Upper lobe of right lung (tissue), 1 donor: ENCODE measurements at regions not wholly inside any gene's neighbourhood (a gene's known extent, or its start where the extent isn't known, plus 50 kb on each side); places are given as distances from the start of the nearest gene placed in this dataset.

Experiments
- ATAC-seq: fragments of 200-7000 bp; cut with Tn5 transposase; one replicate; pipeline ENCODE4 v1.9.1; 2020; ENCODE audit warnings: mild to moderate bottlenecking, moderate library complexity
- DNase-seq: peaks from one replicate; pipeline ENCODE4 v3.0.0-alpha.2; 2020
- H3K27ac ChIP-seq: fragments of 200-600 bp; one replicate; pipeline ENCODE4 v1.8.0; 2022
- H3K27me3 ChIP-seq: fragments of 200-600 bp; one replicate; pipeline ENCODE4 v1.8.0; 2022; ENCODE audit warnings: mild to moderate bottlenecking
- H3K36me3 ChIP-seq: fragments of 200-600 bp; one replicate; pipeline ENCODE4 v1.8.0; 2022
- H3K4me1 ChIP-seq: fragments of 200-600 bp; one replicate; pipeline ENCODE4 v1.8.0; 2022
- H3K4me3 ChIP-seq: fragments of 200-600 bp; one replicate; pipeline ENCODE4 v1.8.0; 2022; ENCODE audit warnings: mild to moderate bottlenecking
- H3K9me3 ChIP-seq: fragments of 200-600 bp; one replicate; pipeline ENCODE4 v1.8.0; 2022
- intact Hi-C: fragments of 100-400 bp; cut with DNase I; formaldehyde crosslinking; loops from one replicate; pipeline ENCODE4 v1.11.0; 2022
- TF ChIP-seq, protein P1 (sequence below): fragments of 200-600 bp; IDR thresholded peaks from one replicate; pipeline ENCODE4 v1.8.0; 2022; ENCODE audit warnings: antibody characterized with exemption
- donor health status: DM: no; HTN: yes; CAD: no; lungs with severe emphysema.

- intact Hi-C loops = no loop called here
- no peak overlapping the region for H3K4me3 ChIP-seq
- H3K27me3 ChIP-seq = no peaks in the 10 kb centered on the region
- no peak overlapping the region for H3K27ac ChIP-seq
- ATAC-seq = no peak
- TF ChIP-seq, protein P1, sequence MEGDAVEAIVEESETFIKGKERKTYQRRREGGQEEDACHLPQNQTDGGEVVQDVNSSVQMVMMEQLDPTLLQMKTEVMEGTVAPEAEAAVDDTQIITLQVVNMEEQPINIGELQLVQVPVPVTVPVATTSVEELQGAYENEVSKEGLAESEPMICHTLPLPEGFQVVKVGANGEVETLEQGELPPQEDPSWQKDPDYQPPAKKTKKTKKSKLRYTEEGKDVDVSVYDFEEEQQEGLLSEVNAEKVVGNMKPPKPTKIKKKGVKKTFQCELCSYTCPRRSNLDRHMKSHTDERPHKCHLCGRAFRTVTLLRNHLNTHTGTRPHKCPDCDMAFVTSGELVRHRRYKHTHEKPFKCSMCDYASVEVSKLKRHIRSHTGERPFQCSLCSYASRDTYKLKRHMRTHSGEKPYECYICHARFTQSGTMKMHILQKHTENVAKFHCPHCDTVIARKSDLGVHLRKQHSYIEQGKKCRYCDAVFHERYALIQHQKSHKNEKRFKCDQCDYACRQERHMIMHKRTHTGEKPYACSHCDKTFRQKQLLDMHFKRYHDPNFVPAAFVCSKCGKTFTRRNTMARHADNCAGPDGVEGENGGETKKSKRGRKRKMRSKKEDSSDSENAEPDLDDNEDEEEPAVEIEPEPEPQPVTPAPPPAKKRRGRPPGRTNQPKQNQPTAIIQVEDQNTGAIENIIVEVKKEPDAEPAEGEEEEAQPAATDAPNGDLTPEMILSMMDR = no peak
- no peaks in the 10 kb centered on the region for H3K4me1 ChIP-seq
- H3K36me3 ChIP-seq = no peaks in the 10 kb centered on the region
- no peak for DNase-seq
- no peaks in the 10 kb centered on the region for H3K9me3 ChIP-seq
Observed at GRCh38 chr5:17690473-17690872, 56.2 kb downstream of the TAF11L14 start.

- no peaks in the 10 kb centered on the region for H3K27me3 ChIP-seq
- H3K27ac ChIP-seq = no peak overlapping the region
- ATAC-seq (no peak), DNase-seq (no peak)
- H3K4me1 ChIP-seq = no peaks in the 10 kb centered on the region
- H3K4me3 ChIP-seq = no peak overlapping the region
- TF ChIP-seq, protein P1 = no peak
- intact Hi-C loops = no loop called here
- H3K9me3 ChIP-seq = no peaks in the 10 kb centered on the region
- H3K36me3 ChIP-seq = no peaks in the 10 kb centered on the region
Observed at GRCh38 chr5:17691762-17692161, 57.5 kb downstream of the TAF11L14 start.

- TF ChIP-seq, protein P1 = no peak
- Histone ChIP-seq H3K4me3 (no peak overlapping the region), H3K27ac (no peak overlapping the region), H3K36me3 (no peaks in the 10 kb centered on the region), H3K9me3 (no peaks in the 10 kb centered on the region), H3K4me1 (no peaks in the 10 kb centered on the region), H3K27me3 (no peaks in the 10 kb centered on the region)
- DNase-seq (no peak), ATAC-seq (no peak)
- intact Hi-C loops = no loop called here
Observed at GRCh38 chr5:17694371-17694770, 60.1 kb downstream of the TAF11L14 start.

DNA sequence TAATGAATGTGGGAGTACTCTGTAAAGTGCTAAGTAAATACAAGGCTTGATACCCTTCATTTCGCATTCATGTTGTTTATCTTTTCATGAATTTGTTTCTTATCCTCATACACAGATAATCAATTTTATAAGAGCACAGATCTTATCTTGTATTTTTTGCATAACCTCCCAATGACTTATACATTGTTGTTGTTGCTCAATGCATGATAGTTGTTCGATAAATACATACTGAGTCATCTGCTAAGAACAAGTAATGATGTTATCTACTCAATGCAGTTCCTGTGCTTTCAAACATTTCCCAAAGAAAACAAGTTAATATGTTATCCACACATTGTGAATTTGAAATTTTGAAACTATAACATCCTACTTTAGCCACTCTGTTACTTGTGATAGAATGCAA lies 60.7 kb downstream of the TAF11L14 start:
- no peak for ATAC-seq

GRCh38 chr5:17696627-17697026 lies 62.4 kb downstream of the TAF11L14 start:
- intact Hi-C loops = no loop called here
- no peaks in the 10 kb centered on the region for H3K36me3 ChIP-seq
- no peaks in the 10 kb centered on the region for H3K4me1 ChIP-seq
- no peak for DNase-seq
- no peak for ATAC-seq
- TF ChIP-seq, protein P1 = no peak
- H3K27me3 ChIP-seq = no peaks in the 10 kb centered on the region
- no peak overlapping the region for H3K4me3 ChIP-seq
- H3K27ac ChIP-seq = no peak overlapping the region
- H3K9me3 ChIP-seq = no peaks in the 10 kb centered on the region

More for the DNA sequence above, 60.7 kb downstream of the TAF11L14 start:
- Histone ChIP-seq H3K9me3 (no peaks in the 10 kb centered on the region), H3K27ac (no peak overlapping the region), H3K36me3 (no peaks in the 10 kb centered on the region), H3K4me1 (no peaks in the 10 kb centered on the region), H3K27me3 (no peaks in the 10 kb centered on the region), H3K4me3 (no peak overlapping the region)
- intact Hi-C loops = no loop called here
- no peak for DNase-seq
- TF ChIP-seq, protein P1 = no peak

- no peak overlapping the region for H3K27ac ChIP-seq
- DNase-seq (no peak), ATAC-seq (no peak)
- no peaks in the 10 kb centered on the region for H3K9me3 ChIP-seq
- H3K36me3 ChIP-seq = no peaks in the 10 kb centered on the region
- no peaks in the 10 kb centered on the region for H3K4me1 ChIP-seq
- TF ChIP-seq, protein P1 = no peak
- intact Hi-C loops = no loop called here
- no peaks in the 10 kb centered on the region for H3K27me3 ChIP-seq
- H3K4me3 ChIP-seq = no peak overlapping the region
Observed at GRCh38 chr5:17697671-17698070, 63.4 kb downstream of the TAF11L14 start.
